HL-60 (cell line): ENCODE measurements at regions not wholly inside any gene's neighbourhood (a gene's known extent, or its start where the extent isn't known, plus 50 kb on each side); places are given as distances from the start of the nearest gene placed in this dataset.
"Not testable (repeated sequence)": the region's sequence is repeated elsewhere in the genome, so short reads cannot be mapped to it uniquely, and the experiment has no call there.

Experiments
- DNase-seq, 2 experiments: peaks; one replicate each; pipeline ENCODE4 v3.0.0-alpha.2; 2010 to 2020; ENCODE audit warnings: low read depth in 1 of 2, low spot score in 1 of 2
- H3K27ac ChIP-seq: fragments of 250-450 bp; sonication (Bioruptor Pico); replicated peaks from 2 replicates; pipeline ENCODE4 v1.5.1; 2020; ENCODE audit warnings: mild to moderate bottlenecking, moderate library complexity
- H3K27me3 ChIP-seq: fragments of 250-450 bp; sonication (Bioruptor Pico); 2 replicates; pipeline ENCODE4 v1.5.1; 2021; ENCODE audit warnings: mild to moderate bottlenecking, moderate library complexity; ENCODE audit not compliant: insufficient read depth, poor library complexity, severe bottlenecking
- H3K4me3 ChIP-seq: replicated peaks from 2 replicates; pipeline ENCODE4 v1.5.1; 2011; ENCODE audit warnings: mild to moderate bottlenecking, control low read depth, low read length; ENCODE audit not compliant: insufficient read depth
- CTCF ChIP-seq: IDR thresholded peaks from one replicate; pipeline ENCODE4 v1.5.1; 2011; ENCODE audit warnings: low read length, control low read depth, inconsistent platforms; ENCODE audit not compliant: insufficient read depth
- GABPA ChIP-seq: IDR thresholded peaks from 2 replicates; pipeline ENCODE4 v1.6.1; 2012; ENCODE audit warnings: low read depth
- POLR2AphosphoS5 ChIP-seq: IDR thresholded peaks from 2 replicates; pipeline ENCODE4 v1.6.1; 2012; ENCODE audit warnings: low read depth
- REST ChIP-seq: IDR thresholded peaks from 2 replicates; pipeline ENCODE4 v1.6.1; 2012; ENCODE audit warnings: low read depth; ENCODE audit not compliant: insufficient replicate concordance
- SPI1 ChIP-seq: IDR thresholded peaks from 2 replicates; pipeline ENCODE4 v1.6.1; 2012; ENCODE audit warnings: low read depth, mild to moderate bottlenecking, borderline replicate concordance

DNA sequence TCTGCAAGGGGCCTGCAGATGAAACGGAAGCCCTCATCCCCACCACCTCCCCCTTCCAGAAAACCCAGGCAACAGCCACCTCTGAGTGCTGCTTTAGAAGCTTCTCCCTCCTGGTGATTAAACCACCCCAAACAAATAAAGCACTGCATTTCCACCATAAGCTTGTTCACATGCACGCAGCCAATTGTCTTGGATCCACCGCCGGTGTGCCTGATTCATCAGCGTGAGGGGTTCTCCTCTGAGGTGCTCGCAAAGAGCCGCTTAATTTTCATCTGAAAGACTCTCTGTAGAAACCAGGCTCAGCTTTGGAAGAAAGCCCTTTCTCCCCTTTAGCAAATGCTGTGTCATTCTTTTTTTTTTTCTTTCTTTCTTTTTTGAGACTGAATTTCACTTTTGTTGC is 155.2 kb upstream of the EEF2KMT start:
- TF ChIP-seq GABPA = no peak
- TF ChIP-seq SPI1 = no peak
- TF ChIP-seq POLR2AphosphoS5 = no peak
- no peak for TF ChIP-seq REST
- no peak for TF ChIP-seq CTCF
- H3K4me3 ChIP-seq = no peak overlapping the region
- no peak for DNase-seq
- no peak overlapping the region for H3K27ac ChIP-seq
- H3K27me3 ChIP-seq = no peaks in the 10 kb centered on the region

DNA sequence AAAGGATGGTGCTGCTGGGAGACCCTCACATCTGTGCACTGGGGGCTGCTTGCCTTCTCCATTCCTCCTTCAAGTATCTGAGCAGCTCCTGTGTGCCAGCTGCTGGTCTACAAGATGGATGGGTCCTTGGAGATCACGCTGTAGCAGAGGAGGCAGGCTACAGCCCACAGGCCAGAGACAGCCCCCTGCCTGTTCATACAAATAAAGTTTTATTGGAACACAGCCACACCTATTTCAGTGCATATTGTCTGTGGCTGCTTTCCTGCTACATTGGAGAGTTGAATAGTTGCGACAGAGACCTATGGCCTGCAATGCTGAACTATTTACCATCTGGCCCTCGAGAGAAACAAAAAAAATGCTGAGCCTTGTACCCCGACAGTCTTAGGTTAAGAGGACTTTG is 149.8 kb upstream of the EEF2KMT start:
- H3K27ac ChIP-seq, DNase-seq, H3K27me3 ChIP-seq, H3K4me3 ChIP-seq: not testable (repeated sequence)

DNA sequence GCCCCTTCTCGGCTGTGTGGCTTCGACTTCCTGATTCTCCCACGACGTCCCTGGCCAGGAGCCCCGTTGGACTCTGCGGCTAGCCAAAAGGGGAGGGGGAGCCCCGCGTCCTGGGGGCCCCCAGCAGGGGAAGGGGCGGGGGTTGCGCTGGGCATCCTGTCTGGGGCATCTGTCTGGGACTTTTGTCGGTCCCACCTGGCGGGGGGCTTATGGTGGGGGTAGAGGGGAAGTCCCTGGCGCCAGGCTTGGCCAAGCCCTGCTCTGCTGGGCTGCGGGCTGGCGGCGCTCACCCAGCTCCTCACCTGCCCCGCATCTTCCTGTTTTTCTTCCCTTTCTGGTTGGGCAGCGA is 142.7 kb upstream of the EEF2KMT start:
- DNase-seq, H3K27ac ChIP-seq, H3K4me3 ChIP-seq, H3K27me3 ChIP-seq: not testable (repeated sequence)

DNA sequence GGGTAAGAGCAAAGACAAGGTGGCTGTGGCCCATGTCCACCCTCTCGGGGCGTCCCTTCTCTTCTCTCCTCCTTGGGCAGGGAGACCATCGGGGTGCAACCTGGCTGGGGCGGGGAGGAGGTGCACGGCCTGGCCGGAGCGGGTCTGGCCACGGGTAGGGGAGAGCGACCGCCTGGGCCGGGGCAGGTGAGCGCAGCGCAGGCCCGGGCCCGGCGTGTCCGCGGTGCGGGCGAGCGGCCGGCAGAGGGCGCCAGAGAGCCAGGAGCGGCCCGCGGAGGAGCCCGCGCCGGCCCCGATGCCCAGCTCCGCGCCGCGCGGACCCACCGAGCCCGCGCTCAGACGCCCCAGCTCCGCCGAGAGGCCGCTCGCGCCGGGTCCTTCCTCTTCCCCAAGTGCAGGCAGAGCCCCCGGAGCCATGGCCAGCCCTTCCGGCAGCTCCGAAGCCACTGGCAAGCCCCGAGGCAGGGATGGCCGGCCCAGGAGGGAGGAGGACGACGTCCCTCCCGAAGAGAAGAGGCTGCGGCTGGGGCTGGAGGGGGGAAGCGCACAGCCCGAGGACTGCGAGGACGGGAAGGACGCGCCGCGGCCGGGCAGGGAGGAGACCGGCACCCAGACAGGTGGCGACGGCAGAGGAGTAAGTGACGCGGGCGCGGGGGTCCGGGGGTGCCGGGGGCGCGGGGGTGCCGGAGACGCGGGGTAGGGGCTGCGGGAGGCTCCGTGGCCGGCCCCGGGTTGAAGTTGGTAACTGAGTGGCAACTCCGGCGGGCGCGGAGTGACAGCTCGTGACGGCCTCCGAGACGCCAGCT is 142.1 kb upstream of the EEF2KMT start:
- DNase-seq = peak; percentile 3
- not testable (repeated sequence) for H3K4me3 ChIP-seq, H3K27me3 ChIP-seq, H3K27ac ChIP-seq

DNA sequence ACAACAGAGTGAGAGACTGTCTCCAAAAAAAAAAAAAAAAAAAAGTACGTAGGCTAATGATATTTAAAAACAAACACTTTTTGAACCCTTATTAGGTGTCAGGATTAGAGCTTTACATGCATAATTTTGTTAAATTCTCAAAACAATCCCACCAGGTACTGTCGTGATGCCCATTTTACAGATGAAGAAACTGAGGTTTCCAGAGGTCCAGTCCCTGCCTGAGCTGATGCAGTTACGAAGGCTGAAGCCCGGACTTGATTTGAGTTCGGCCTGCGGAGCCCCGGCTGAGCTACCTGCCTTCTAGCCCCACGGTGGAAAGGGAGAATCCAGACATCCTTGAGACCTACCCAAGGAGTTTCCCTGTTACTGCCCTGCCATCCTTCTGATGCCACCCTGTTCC is 137.5 kb upstream of the EEF2KMT start:
- no peak for TF ChIP-seq REST
- no peak for TF ChIP-seq POLR2AphosphoS5
- TF ChIP-seq SPI1 = no peak
- no peak for TF ChIP-seq CTCF
- no peak for TF ChIP-seq GABPA

More for the DNA sequence above, 137.5 kb upstream of the EEF2KMT start:
- no peak overlapping the region for H3K27ac ChIP-seq
- peaks cover under 1% of the 10 kb centered on the region for H3K27me3 ChIP-seq
- DNase-seq = no peak
- no peak overlapping the region for H3K4me3 ChIP-seq
